Pancreas (tissue), 10 donors: ENCODE measurements at regions not wholly inside any gene's neighbourhood (a gene's known extent, or its start where the extent isn't known, plus 50 kb on each side); places are given as distances from the start of the nearest gene placed in this dataset.

Source experiments
- ATAC-seq, 4 donors: fragments of 200-7000 bp; cut with Tn5 transposase; one replicate each; pipeline versions ENCODE4 v1.8.0 to v1.9.1; 2020; ENCODE audit warnings: mild to moderate bottlenecking in 4 of 4, moderate library complexity in 4 of 4
- DNase-seq, 6 donors: peaks; one replicate each; pipeline ENCODE4 v3.0.0-alpha.2; 2020
- FAIRE-seq: peaks from 2 replicates; lab custom pipeline; 2012; peaks lifted over from hg19 to GRCh38; lab: Jason Lieb, UNC
- H3K27ac ChIP-seq, 4 donors: fragments of 200-600 bp; sonication (generic); 1 replicate in 3 of 4; 2 replicates in 1 of 4; pipeline versions ENCODE4 v1.5.0 to v1.8.0; 2020
- H3K27me3 ChIP-seq, 4 donors: fragments of 200-600 bp; one replicate each; pipeline ENCODE4 v1.8.0; 2021
- H3K36me3 ChIP-seq, 3 donors: fragments of 200-600 bp; sonication (generic) in 1 of 3; one replicate each; pipeline versions ENCODE4 v1.5.0 to v1.8.0; 2020 to 2021
- H3K4me1 ChIP-seq, 3 donors: fragments of 200-600 bp; one replicate each; pipeline ENCODE4 v1.8.0; 2021
- H3K4me3 ChIP-seq, 4 donors: fragments of 200-600 bp; sonication (generic) in 2 of 4; one replicate each; pipeline versions ENCODE4 v1.5.0 to v1.8.0; 2020 to 2021
- H3K9me3 ChIP-seq, 4 donors: fragments of 200-600 bp; one replicate each; pipeline ENCODE4 v1.8.0; 2021
- WGBS, 2 donors: extraction: QIAGEN DNeasy Blood & Tissue Kit; methylation state at CpG; one replicate each; pipeline ENCODE4 v1.1.7; 2013; 5-methylcytosine and 5-hydroxymethylcytosine counted together
- intact Hi-C, 3 donors: fragments of 100-400 bp; cut with DNase I; formaldehyde crosslinking; loops; one replicate each; pipeline versions ENCODE4 v1.11.1 to v1.14.2; 2022
- TF ChIP-seq, protein P1 (sequence below), 4 donors: fragments of 200-600 bp; sonication (generic) in 3 of 4; IDR thresholded peaks; one replicate each; pipeline versions ENCODE4 v1.5.0 to v1.8.0; 2021; ENCODE audit warnings: antibody characterized with exemption in 4 of 4
- donor health status: healthy with polysubstance abuse.
- donor health status: DM: no; HTN: no; CAD: no; lungs with moderate emphysema.
- donor health status: DM: no; HTN: no; CAD: no.
- donor health status: control.
- donor health status: control.
- donor health status: Bipolar disorder and iron deficiency.
- donor health status: DM: yes; HTN: yes; CAD: no.
- donor health status: DM: no; HTN: no; CAD: no.
- donor health status: DM: no; HTN: no; CAD: no.
- donor health status: DM: yes; HTN: yes; CAD: no.

DNA sequence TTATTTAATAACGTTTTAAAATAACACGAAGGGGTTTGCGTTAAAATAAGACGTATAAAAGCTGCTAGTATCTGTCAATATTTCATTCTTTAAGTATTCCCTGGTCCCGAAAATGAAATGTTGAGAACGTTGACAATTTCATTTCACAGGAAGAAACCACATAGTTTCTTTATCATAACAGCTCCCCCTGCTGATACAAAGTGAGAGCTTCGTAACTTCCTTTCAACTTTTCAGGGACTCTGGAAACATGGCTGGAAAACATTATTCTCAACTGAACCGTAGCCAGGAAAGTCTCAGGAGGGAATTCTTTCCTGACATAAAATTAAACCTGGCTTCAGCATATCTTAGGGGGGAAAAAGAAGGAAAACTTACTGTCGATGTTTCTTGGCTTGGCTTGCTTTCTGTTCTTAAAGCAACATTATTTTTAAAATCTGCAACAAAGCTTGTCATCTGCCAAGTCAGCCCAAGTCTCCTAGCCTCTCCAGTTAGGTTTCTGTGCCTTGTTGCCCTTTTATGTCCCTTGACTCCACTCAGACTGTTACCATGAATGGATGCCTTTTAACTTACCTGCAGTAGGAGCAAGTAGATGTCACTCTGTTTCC, 122.9 kb upstream of the DAB2 start:
- TF ChIP-seq, protein P1, sequence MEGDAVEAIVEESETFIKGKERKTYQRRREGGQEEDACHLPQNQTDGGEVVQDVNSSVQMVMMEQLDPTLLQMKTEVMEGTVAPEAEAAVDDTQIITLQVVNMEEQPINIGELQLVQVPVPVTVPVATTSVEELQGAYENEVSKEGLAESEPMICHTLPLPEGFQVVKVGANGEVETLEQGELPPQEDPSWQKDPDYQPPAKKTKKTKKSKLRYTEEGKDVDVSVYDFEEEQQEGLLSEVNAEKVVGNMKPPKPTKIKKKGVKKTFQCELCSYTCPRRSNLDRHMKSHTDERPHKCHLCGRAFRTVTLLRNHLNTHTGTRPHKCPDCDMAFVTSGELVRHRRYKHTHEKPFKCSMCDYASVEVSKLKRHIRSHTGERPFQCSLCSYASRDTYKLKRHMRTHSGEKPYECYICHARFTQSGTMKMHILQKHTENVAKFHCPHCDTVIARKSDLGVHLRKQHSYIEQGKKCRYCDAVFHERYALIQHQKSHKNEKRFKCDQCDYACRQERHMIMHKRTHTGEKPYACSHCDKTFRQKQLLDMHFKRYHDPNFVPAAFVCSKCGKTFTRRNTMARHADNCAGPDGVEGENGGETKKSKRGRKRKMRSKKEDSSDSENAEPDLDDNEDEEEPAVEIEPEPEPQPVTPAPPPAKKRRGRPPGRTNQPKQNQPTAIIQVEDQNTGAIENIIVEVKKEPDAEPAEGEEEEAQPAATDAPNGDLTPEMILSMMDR (IDR thresholded peaks at IDR 0.05) = peak in 3 of 4 donors; percentile 40 to 57 (median 47)
- H3K36me3 ChIP-seq = no peaks in the 10 kb centered on the region
- no peaks in the 10 kb centered on the region for H3K4me1 ChIP-seq
- H3K4me3 ChIP-seq = no peak overlapping the region
- peak in 3 of 6 donors; percentile 18 to 29 (median 18) for DNase-seq
- FAIRE-seq = peak; percentile 83
- no peak overlapping the region for H3K27ac ChIP-seq
- H3K9me3 ChIP-seq = no peaks in the 10 kb centered on the region
- WGBS, 2 donors = 0 to 1% methylated on average over 9 of the region's 9 CpGs
- ATAC-seq = peak; percentile 61 to 92 (median 88)
- no peaks in the 10 kb centered on the region for H3K27me3 ChIP-seq
- intact Hi-C loops = loop anchor here in 2 of 3 donors (5.0 to 10.0 kb wide), 2 partner anchors 170 to 323 kb away; no protein-coding TSS in a partner anchor

DNA sequence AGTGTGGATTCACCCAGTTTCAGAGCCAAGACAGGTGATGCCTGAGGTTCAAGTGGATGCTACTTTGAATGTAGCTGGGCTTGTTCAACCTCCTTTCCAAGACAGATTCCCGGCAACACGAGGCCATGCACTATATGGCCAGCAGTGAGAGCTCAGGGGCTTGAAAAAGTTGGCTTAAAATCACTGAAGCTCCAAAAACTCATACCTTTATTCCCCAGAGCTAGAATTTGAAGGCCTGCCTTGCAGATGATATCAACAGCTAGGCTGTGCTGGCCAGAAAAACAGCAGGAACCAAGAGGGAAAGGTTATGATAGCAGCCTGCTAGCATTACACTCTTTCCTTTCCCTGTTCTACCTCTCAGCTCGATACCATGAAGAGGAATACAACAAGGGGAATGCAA, 120.2 kb upstream of the DAB2 start:
- Histone ChIP-seq H3K27me3 (no peaks in the 10 kb centered on the region), H3K4me3 (no peak overlapping the region), H3K27ac (no peak overlapping the region), H3K4me1 (no peaks in the 10 kb centered on the region), H3K36me3 (no peaks in the 10 kb centered on the region), H3K9me3 (no peaks in the 10 kb centered on the region)
- TF ChIP-seq, protein P1 (IDR thresholded peaks at IDR 0.05) = no peak
- intact Hi-C loops = loop anchor here in 2 of 3 donors (5.0 to 10.0 kb wide), 2 partner anchors 168 to 320 kb away; no protein-coding TSS in a partner anchor
- DNase-seq (no peak), ATAC-seq (no peak), FAIRE-seq (no peak)
- WGBS, 2 donors = 71 to 73% methylated on average over 3 of the region's 3 CpGs

DNA sequence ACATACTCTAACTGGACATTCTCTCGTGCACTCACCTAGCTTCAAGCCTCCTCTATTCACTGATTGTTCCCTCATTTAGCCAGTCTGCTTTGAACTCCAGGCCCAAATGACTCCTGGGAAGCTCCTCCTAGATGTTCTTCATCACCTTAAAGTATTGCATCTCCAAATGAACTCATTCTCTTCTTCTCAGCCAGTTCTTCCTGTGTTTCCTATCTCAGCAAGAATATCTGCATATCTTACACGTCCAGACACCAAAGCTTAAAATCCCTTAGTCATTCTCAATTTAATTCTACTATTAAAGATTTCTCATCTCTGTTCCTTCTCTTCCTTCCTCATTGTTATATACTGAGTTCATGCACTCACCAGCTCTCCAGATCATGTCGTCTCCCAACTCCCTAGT, 118.6 kb upstream of the DAB2 start:
- intact Hi-C loops = loop anchor here in 1 of 3 donors (10.0 kb wide), 1 partner anchor 319 kb away; no protein-coding TSS in a partner anchor
- Histone ChIP-seq H3K36me3 (no peaks in the 10 kb centered on the region), H3K9me3 (no peaks in the 10 kb centered on the region), H3K27me3 (no peaks in the 10 kb centered on the region), H3K4me1 (no peaks in the 10 kb centered on the region), H3K4me3 (no peak overlapping the region), H3K27ac (no peak overlapping the region)
- no peak for ATAC-seq
- FAIRE-seq = no peak
- TF ChIP-seq, protein P1 (IDR thresholded peaks at IDR 0.05) = no peak
- 69 to 84% methylated on average over 3 of the region's 3 CpGs for WGBS, 2 donors
- DNase-seq = no peak

DNA sequence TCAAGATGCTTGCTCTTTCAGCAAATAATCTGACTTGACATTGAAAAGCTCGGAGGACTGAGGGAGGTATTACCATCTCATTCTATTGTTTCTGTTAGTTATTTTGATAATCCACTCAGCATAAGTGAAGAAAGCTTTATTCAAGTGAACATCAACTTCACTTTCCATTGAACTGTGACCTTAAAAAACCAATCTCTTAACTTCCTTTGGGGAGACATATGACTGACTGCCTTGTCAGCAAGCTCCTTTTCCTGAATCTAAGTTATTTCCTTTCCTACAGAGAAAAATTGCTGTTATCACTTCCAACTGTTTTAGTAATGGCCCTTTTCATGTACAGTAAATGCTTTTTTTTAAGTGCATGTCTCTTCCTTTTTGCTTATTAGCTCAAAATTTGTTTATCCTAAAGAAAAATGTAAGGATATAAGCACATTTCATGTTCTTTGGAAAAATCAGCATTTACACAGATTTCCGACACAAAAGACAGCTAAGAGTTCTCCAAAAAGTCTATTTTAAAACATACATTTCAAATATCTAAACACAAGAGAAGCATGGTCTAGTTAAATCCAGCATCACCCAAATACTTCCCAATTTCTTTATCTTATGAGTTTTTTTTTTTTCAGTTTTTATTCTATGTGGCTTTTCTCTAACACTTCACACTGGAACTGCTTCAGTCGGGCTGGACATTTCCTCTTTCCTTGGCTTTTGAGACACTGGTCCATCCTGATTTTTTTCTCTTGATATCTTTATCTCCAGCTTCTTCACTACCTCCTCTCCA, 117.9 kb upstream of the DAB2 start:
- Histone ChIP-seq H3K36me3 (no peaks in the 10 kb centered on the region), H3K9me3 (no peaks in the 10 kb centered on the region), H3K27me3 (no peaks in the 10 kb centered on the region), H3K27ac (no peak overlapping the region), H3K4me3 (no peak overlapping the region), H3K4me1 (no peaks in the 10 kb centered on the region)
- FAIRE-seq (no peak), ATAC-seq (peak in 1 of 4 donors; percentile 26), DNase-seq (no peak)
- intact Hi-C loops = loop anchor here in 1 of 3 donors (10.0 kb wide), 1 partner anchor 318 kb away; no protein-coding TSS in a partner anchor
- TF ChIP-seq, protein P1 (IDR thresholded peaks at IDR 0.05) = no peak
- WGBS, 2 donors = 71 to 78% methylated on average over 3 of the region's 3 CpGs
